ENCODE measurements at regions not wholly inside any gene's neighbourhood (a gene's known extent, or its start where the extent isn't known, plus 50 kb on each side); places are given as distances from the start of the nearest gene placed in this dataset.
"Not testable (repeated sequence)": the region's sequence is repeated elsewhere in the genome, so short reads cannot be mapped to it uniquely, and the experiment has no call there.

DNA sequence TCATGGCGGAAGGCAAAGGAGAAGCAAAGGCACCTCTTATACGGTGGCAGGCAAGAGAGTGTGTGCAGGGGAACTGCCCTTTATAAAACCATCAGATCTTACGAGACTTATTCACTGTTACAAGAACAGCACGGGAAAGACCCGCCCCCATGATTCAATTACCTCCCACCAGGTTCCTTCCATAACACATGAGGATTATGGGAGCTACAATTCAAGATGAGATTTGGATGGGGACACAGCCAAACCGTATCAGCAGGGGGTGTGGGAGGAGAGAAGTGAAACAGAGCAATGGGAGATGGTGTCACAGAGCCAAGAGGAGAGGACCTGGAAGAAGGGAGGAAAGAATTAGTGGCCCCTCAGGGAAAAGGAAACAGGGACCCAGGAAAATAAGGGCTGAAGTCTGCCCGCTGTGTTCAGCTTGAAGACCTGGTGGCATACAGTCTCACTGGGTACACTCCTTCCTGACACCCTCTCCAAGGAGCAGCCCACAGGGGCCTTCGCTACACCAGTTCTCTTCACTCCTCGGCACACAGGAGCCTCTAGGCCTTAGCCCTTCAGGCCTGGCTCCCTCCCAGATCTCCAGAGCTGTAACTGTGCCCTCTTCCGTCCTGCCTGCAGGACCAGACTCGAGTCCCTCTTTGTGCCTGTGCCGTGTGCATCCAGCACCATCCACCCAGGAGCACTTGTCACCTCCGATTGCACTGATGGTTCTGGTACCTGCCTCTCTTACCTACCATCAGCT, 262.1 kb downstream of the EIPR1 start:
- DNase-seq, result no peak

DNA sequence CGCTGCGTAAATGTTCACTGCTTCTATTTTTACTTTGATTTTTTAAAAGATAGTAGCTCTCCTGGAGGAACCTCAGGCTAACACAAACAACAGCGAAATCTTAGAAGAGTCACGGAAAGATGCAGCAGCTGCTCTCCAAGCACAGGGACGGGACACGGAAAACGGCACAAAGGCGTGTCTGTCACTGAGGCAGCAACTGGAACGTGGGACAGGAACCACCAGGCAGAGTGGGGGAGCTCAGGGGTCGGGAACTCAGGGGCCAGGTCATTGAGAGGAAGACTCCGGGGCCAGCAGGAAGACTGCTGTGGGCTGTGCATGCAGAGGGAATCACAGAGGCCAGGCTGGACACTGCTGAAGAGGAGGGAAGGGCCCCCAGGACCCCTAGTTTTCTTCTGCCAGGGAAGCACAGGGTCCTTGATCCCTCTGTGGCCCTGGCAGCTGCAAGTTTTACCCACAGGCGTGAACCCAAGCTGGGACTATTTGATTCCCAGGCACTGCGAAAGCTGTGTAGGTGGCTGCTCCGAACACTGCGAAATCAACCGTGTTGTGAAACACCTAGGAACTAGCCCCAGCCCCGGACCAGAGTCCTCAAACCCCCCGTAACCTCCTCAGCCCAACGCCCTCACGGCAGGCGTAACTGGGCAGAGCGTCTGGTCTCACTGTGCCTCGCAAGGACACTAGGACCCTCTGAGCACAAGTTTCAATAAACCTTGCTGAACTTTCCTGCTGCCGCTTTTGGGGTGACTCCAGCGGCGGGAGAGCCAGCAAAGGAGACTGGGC, 263.0 kb downstream of the EIPR1 start:
- no peak for DNase-seq

DNA sequence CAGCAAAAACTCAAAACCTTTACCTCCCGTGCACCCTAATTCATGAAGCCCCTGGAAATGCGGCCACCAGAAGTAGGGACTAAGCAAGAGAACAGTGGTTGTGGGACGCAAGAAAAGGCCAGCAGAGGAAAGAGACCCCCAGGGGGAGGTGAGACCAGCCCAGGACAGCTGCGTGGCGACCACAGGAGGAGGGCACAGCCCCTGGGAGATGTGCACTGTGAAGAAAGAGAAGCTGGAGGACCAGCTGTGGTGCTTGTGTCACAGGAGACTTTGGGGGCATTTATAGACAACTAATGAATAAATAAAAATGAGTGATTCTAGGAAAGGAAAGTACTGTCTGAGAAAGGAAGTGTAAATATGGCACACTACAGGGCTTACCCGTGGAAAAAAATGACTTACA, 263.8 kb downstream of the EIPR1 start:
- DNase-seq, result no peak

DNA sequence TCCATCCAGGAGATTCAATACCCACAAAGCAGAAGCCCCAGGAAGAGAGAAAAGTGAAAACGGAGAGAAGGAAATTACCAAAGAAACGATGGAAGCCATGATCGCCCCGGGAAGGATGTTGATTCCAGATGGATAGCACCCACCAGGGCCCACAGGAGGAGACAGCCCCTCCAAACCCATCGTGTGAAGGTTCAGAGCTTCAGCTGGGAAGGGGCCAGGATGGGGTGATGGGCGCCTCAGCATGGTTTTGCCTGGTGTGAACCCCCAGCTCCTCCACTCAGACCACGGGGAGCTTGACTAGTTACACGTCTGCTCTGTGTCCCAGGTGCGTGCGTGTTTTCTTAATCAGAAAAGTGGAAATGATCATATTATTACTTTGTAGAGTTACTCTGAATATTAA, 264.5 kb downstream of the EIPR1 start:
- no peak for DNase-seq

DNA sequence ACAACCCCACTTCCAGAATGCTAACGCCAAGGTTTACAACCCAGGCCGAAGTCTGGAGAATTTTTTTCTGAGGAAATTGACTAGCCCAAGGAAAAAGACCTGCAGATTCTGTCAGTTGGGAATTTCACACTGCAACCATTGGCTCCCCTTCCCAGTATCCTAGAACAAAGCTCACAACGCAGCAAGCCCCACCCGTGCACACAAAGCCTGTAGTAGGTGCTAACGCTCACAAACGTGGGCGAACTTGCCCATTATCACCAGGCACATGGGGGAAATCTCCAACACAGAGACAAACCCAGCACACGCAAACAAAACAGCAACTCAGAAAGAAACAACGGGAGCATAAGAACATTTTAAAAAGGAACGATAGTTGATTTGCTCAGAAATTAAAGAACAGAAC, 265.1 kb downstream of the EIPR1 start:
- DNase-seq, result no peak

DNA sequence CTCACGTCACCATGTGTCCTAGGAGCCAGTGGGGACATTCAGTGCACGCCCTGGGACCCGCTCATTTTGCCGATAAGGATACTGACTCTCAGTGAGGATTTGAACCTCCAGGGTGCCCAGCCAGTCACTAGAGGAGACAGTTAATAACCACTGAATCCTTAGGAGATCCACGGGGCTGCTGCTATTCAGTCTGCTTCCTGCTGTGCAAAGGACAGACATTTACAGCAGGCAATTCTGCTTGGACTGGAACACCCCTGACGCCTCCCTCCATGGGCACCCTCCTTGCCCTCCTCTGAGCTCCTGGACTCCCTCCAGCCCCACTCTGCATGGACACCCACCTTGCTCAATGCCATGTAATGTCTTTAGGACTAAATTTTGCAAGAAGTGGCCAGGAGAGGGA, 265.5 kb downstream of the EIPR1 start:
- no peak for DNase-seq

DNA sequence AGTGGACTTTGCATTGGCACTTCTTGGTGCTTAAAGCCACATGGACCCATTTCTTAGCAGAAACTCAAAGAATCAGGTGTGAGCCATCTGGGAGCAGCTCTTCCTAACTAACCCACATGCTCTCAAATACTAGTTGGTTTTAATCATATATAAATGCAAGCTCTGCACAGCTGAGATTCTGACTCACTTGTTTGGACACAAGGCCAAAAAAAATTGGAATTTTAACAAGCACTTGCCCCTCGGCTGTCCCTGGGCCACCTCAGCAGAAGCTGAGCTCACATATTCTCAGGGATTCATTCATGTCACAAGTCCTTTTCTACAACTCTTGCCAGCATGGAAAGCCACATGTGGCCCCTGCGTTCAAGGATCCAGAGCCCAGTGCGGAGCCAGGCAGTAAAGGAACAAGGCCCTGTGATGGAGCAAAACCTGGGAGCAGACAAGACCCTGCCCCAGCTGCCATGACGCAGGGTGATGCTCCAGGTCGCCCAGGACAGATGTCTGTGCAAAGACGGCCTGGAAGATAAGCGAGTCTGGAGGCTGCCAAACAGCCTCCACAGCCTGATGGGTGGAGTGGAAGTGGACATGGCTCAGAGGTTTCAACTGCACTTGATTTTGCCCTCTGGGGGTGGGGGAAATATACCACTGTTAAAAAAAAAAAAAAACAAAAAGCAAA, 266.5 kb downstream of the EIPR1 start:
- no peak for DNase-seq

DNA sequence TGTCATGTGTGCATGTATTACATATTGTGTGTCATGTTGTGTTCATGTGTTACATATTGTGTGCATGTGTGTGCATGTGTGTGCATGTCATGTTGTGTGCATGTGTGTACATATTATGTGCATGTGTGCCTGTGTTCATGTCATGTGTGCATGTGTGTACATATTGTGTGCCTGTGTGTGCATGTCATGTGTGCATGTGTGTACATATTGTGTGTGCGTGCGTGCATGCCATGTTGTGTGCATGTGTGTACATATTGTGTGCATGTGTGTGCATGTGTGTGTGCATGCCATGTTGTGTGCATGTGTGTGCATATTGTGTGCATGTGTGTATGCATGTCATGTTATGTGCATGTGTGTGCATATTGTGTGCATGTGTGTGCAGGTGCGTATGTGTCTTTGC, 267.1 kb downstream of the EIPR1 start:
- DNase-seq, result no peak

DNA sequence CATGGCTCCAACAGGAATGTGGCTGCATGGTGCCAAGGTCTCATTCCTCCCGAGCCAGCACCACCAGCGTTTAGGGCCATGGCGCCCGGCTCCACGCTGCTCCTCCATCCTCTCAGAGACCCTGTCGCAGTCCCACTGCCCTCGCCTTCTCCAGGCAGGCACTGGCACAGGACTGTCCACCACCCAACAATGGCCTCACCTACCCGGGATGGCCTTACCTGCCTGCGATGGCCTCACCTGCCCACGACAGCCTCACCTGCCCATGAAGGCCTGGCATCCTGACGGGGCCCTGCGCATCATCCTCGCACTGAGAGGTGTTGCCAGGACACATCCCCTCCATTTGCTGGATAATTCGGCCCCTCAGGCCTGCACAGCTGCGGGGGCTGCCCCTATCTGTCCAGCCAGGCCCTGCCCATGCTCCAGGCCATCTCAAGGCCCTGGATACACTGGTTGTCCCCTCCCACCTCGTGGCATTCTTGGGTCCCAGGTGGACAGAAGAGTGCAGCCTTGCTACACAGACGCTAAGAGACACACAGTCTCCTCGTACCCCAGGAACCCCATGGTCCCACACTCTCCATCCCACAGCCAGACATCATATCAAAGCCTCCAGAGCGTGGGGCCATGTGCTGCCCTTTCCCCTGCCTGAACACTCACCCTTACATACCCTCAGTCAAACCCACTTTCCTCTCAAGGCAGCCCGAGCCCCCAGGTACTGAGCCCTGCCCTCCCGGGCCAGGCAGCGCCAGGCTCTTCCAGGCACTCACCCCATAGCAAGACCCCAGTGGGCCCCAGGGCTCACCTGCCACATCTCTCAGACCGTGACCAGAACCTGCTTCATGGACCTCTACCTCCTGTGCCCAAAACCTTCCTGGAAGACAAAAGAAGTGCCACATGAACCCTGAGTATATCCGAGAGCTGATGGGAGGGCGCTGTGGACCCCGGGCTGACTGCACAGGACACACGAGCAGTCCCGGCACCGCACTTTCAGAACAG, 268.6 kb downstream of the EIPR1 start:
- DNase-seq, result no peak

DNA sequence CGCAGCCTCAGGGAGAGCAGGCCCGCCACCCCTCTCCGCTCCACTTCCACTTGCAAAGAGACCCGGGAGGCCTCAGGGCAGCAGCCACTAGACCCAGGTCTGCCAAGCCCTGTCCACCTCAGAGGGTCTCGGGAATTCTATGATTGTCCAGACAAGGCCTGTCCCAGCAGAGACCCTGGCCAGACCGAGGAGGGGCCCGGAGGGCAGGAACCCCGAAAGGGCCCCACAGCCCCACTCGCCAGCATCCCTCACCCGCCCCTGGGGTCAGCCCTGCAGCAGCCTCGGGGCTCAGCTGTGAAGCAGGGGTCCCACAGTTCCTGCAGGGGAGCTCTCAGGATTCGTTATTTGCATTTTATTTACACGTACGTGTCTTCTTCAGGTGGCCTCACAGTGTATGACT, 269.5 kb downstream of the EIPR1 start:
- no peak for DNase-seq

DNA sequence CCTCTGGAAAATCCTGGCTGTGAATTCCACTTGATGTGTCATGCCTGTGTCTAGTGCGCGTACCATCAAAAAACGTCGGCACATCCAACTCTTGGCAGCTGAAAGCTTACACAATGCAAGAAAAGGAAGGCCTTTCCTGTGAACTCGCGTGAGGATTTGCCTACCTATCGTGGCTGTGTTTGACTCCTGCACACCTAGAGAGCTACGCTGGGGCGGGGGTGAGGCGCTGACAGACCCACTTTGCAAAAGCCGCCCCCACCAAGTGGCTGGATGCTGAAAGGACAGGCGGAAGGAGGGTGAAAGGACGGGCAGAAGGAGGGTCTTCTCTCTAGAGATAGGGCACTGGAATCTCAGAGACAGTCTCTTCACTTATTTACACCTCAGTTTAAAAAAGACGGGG, 270.1 kb downstream of the EIPR1 start:
- DNase-seq, result no peak

DNA sequence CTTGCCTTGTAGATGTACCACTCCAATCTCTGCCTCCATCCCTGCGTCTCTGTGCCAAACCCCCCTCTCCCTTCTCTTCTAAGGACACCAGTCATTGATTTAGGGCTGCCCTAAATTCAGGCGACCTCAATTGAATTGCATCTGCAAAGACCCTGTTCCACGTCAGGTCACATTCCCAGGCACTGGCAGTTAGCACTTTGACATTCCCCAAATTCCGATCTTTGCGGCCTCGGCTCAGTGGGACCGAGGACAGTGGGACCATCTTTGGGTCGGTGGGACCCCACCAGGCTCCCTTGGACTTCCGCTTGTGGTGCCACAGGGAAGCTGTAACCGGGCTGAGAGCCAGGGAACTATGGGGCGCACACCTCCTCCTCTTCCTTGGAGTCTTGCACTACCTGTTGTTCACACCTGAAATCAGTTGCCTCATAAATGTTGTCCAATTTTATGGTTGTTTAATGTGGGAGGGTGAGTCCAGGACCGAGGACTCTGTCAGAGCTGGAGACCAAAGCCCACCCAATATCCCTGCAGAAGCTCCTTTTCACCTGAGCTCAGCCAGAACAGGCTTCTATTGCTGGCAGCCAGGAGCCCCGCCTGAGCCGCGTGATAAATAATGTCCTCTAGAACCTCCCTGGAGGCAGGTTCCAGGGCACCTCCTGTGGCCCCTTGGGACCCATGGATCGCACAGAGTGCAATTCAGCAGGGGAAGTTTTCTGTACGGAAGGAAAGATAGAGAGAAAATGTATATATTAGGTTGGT, 271.6 kb downstream of the EIPR1 start:
- no peak for DNase-seq

DNA sequence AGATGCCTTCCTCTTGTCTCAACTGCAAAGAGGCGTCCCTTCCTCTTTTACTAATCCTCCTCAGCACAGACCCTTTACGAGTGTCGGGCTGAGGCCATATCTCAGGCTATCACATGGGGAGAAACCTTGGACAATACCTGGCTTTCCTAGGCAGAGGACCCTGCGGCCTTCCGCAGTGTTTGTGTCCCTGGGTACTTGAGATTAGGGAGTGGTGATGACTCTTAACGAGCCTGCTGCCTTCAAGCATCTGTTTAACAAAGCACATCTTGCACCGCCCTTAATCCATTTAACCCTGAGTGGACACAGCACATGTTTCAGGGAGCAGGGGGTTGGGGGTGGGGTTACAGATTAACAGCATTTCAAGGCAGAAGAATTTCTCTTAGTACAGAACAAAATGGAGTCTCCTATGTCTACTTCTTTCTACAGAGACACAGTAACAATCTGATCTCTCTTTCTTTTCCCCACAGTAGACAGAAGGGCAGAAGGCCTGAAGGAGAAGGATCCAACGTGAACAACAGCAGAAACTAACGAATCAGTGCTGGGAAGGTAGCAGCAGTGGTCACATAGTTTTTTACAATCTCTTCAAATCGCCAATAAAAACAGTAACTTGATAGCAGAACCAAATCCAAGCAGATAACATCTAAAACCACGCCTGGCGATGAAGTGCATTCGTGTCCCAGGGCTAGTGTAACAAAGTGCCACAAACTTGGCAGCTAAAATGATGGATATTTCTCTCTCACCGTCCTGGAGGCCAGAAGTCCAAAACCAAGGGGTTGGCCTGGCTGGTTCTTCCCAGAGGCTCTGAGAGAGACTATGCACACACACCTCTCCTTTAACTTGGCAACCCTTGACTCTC, 272.4 kb downstream of the EIPR1 start:
- not testable (repeated sequence) for DNase-seq

DNA sequence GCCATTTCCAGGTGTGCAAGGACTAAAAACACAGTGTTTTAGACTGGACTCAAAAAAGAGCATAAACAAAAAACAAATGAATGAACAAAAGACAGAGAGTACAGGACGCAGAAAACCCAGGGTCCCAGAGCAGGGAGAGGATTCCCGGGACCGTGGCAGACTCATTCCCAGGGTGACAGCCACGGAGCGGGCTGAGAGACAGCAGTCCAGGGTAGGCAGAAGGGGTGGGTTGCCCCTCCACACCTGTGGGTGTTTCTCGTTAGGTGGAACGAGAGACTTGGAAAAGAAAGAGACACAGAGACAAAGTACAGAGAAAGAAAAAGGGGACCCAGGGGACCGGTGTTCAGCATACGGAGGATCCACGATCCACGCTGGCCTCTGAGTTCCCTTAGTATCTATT, 273.4 kb downstream of the EIPR1 start:
- DNase-seq, result no peak

DNA sequence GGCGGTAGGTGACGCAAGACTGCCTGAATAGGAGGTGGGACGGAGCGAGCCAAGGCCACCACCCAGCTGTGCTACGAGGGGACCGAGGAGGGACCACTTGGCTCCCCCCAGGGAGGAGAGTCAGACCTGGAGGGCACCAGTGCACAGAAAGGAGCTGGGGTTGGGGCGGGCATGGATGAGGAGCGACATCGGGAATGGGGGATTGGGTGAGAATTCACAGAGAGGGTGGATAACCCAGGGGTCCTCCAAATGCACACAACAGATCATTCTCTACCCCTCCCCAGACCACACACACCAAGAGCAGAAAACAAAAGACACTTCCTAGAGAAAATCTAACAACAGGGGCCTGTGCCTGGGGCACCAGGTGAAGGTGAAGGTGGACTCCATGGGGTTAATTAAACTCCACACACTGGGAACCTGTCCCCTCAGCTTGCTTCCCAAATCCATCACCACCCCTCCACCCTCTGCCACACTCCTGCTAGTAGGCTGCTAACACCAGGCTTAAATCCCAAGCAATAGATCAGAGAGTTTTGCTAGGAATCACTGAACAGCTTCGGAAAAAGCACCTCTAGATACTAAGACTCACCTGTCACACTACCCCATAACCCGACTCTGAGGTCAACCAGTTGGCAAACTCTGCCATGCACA, 274.6 kb downstream of the EIPR1 start:
- no peak for DNase-seq

DNA sequence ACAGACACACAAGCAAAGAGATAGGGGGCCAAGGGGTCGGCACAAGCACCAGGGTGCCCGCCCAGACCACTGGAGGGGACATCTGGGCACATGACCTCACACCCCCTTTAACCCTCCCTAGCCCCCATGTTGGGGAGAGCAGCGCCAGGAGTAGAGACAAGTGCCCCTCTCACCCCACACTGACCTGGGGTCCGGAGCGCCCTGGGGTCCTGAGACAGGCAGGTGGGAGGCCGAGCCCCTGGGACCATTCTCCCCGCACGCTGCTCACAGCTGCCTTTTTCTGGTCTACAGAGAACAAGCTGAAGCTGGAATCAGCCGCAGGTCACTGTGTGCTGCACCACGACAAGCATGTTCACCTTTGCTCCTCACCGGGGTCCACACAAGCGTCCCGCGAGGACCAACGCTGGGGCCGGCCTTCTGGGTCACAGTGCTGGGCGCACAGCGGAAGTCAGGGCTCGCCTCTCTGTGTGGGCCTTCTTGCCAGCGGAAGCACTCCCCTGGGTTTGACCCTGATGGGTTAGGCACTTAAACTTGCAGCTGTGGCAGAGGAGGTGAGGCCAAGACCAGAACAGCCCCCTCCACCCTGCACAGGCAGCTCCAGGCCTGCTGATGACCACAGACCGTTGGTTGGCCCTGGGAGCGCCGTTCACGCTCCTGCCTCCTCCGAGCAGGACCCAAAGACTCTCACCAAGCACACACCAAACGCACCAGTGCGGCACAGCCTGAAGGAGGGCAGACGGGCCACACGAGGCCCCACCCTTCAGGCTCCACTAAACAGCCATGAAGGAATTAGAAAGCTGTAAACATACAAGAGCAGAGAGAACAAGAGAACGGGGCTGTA, 275.3 kb downstream of the EIPR1 start:
- no peak for DNase-seq

DNA sequence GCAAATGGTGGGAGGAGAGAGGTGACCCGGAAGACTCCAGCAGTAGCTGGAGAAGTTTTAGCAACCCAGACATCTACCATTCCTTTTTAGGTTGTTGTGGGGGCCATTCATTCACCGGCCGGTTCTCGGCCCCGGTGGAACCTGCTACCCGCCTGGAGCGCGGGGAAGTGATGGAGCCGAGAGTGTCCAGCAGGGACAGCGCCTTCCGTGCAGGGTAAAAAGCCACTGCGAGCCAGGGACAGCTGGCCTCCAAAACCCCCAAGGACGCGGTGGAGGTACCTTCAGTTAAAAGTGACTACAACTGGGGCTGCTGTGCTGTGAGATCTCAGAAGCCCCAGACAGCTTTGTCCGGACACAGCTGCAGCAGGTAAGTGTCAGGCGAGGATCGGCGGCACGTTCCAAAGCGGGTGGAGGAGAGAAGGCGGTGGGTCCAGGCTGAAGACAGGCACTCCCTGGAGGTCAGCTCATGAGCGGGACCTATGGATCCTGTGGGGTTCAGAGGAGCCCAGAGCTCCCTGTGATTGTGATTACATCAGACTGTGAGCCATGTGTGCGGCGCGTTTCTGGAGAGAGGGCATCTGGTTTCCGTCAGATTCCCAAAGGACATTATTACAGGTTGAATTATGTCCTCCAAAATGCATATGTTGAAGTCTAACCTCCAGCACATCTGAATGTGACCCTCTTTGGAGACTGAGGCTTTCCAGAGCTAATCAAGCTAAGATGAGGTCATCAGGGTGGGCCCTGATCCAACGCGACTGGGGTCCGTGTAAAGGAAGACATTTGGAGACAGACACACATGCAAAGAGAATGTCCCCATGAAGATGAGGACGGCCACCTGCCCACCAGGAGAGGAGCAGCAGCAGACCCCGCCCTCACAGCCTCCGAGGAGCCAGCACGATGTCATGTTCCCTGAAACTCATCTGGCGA, 276.3 kb downstream of the EIPR1 start:
- no peak for DNase-seq

DNA sequence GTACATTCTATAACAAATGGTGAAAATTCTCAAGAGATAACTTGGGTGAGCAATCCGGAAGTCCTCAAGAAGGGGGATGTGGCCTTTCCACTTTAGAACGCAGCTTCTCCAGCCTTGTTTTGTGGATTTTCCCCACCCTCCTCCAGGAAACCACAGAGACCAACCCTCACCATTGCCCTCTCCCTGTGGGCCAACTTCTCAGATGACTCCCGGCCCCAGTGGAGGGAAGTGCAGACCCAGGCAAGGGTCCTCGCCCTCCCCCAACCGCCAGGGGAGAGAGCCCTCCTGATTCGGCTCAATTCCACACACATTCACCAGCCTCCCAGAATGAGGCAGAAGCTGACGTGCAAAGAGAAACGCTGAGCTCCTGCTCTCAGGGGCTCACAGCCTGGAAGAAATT, 277.2 kb downstream of the EIPR1 start:
- DNase-seq, result no peak
